RWPE1 (cell line): ENCODE measurements at regions not wholly inside any gene's neighbourhood (a gene's known extent, or its start where the extent isn't known, plus 50 kb on each side); places are given as distances from the start of the nearest gene placed in this dataset.

Experiments
- CTCF ChIA-PET: fragments of 350-600 bp; sonication (Branson Sonifier 250); formaldehyde crosslinking; extraction: SDS; loops from one replicate; lab custom pipeline; 2021; lab: Yijun Ruan, JAX
- POLR2A ChIA-PET: fragments of 400-600 bp; formaldehyde crosslinking; extraction: SDS; loops from one replicate; lab custom pipeline; 2020; ENCODE audit warnings: antibody characterized with exemption; ENCODE audit not compliant: low non-redundant PET; lab: Yijun Ruan, JAX
- DNase-seq: peaks from one replicate; pipeline ENCODE4 v3.0.0; 2012; ENCODE audit warnings: low spot score
- H3K27ac ChIP-seq: fragments of 450-650 bp; 2 replicates; pipeline ENCODE4 v1.5.1; 2017
- CTCF ChIP-seq: fragments of 450-650 bp; conservative IDR thresholded peaks from 2 replicates; pipeline ENCODE4 v1.5.1; 2017; ENCODE audit warnings: low read depth, mild to moderate bottlenecking

- CTCF ChIA-PET, result interaction anchor here (0.6 kb wide), 1 partner anchor 157 kb away, joined by 3 read pairs; no protein-coding TSS in a partner anchor
- H3K27ac ChIP-seq, result no peak overlapping the region
- POLR2A ChIA-PET, result no interaction called here
- TF ChIP-seq CTCF, result no peak
- DNase-seq, result no peak
Observed at GRCh38 chr7:24504836-24505235, 68.4 kb upstream of the PALS2 start.

- ChIA-PET CTCF (no interaction called here), POLR2A (no interaction called here)
- no peak overlapping the region for H3K27ac ChIP-seq
- TF ChIP-seq CTCF, result no peak
- DNase-seq, result no peak
Observed at GRCh38 chr7:24505968-24506367, 67.3 kb upstream of the PALS2 start.

GRCh38 chr7:24508316-24508715 is 64.9 kb upstream of the PALS2 start:
- no peak overlapping the region for H3K27ac ChIP-seq
- ChIA-PET CTCF (no interaction called here), POLR2A (no interaction called here)
- no peak for DNase-seq
- TF ChIP-seq CTCF, result no peak

GRCh38 chr7:24510759-24511158 is 62.5 kb upstream of the PALS2 start:
- no peak overlapping the region for H3K27ac ChIP-seq
- CTCF ChIA-PET, result no interaction called here
- POLR2A ChIA-PET, result no interaction called here
- DNase-seq, result no peak
- TF ChIP-seq CTCF, result no peak

- ChIA-PET POLR2A (no interaction called here), CTCF (no interaction called here)
- H3K27ac ChIP-seq, result no peak overlapping the region
- TF ChIP-seq CTCF, result no peak
- no peak for DNase-seq
Observed at GRCh38 chr7:24517166-24517565, 56.1 kb upstream of the PALS2 start.

- ChIA-PET CTCF (interaction anchor here (1.3 kb wide), 1 partner anchor 572 kb away, joined by 4 read pairs; no protein-coding TSS in a partner anchor), POLR2A (no interaction called here)
- no peak for TF ChIP-seq CTCF
- H3K27ac ChIP-seq, result no peak overlapping the region
- DNase-seq, result no peak
Observed at GRCh38 chr7:24521917-24522623, 51.2 kb upstream of the PALS2 start.
